ENCODE measurements at regions not wholly inside any gene's neighbourhood (a gene's known extent, or its start where the extent isn't known, plus 50 kb on each side); places are given as distances from the start of the nearest gene placed in this dataset.
"Not testable (repeated sequence)": the region's sequence is repeated elsewhere in the genome, so short reads cannot be mapped to it uniquely, and the experiment has no call there.

GRCh38 chr14:25551674-25552073 is 501.7 kb upstream of the STXBP6 start:
- DNase-seq (ENCODE audit: low read depth): no peak

DNA sequence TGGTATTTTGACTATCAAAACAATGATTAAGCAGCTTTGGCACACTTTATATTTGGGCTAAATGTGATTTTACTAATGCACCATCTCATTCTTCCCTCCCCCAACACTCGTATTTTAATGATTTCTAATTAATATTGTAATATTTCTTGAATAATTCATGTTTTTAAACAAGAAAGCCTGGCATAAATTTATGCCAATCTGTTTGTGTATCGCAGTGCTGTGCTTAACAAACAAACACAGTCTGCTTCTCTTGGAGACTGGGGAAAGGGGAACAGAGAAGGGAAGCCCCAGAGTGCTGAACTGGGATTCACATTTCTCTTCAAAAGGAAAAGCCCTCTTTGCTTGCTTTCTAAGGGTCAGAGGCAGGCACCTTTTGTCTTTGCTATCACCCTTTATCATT is 496.9 kb upstream of the STXBP6 start:
- DNase-seq (ENCODE audit: low read depth): no peak

DNA sequence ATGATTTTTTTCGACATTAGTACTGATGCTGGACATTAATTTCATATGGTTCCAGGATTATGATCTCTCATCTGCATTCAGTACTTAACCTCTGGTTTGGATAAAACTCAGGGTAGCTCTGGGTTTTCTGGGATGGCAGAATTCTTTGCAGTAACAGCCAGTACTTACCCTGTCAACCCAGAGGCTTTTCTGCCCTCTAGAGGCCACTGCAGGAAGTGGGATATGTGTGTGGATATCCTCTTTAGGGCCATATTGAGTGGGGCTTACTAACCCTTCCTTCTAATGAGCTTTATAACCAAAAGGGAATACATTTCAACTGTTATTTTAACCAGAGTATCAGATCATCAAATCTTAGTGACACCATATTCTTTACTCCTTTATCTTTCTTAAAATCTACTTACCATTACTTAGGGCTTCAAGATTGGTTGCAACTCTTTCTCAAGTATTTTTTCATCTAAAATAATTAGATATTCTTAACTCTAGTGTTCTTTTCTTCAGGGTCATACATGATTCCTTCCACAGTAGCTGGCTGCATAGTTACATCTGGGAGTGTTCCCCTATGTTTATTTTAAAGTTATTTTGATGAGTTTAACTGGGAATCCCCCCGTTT is 488.0 kb upstream of the STXBP6 start:
- peak; percentile 1 for DNase-seq (ENCODE audit: low read depth)

DNA sequence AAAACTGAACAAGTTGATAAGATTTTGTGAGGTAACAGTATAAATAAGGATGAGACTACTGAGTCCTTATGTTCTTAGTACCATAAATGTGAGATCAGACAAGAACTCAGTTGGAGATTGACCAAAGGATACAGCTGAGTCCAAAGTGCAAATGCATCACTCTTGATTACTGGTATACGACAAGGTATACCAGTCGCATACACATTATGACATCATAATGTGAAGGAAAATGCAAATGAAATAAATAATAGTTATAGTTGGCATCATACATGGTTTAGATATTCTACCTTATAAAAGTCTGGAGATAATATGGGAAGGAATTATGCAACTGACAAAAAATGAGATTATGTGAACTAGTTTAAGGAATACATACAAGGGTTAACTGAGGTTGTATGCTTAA is 476.3 kb upstream of the STXBP6 start:
- no peak for DNase-seq (ENCODE audit: low read depth)

DNA sequence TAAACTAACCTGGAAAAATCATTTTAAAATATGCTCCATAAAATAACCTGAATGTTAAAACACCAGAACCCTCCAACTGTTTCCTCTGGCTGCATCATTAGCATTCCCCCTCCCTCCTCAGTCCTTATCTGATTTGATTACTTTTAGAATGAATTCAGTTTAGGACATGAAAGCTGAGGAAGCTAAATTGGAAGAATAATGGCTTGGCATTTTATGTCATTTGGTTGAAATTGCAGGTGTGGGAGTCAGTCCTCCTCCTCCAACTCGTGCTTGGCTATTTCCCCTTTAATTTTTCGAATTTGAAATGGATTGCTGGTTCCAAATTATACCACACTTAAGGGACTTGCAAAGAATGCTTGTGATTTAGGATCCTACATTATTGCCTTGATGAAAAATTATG is 473.0 kb upstream of the STXBP6 start:
- no peak for DNase-seq (ENCODE audit: low read depth)

- no peak for DNase-seq (ENCODE audit: low read depth)
Measured at GRCh38 chr14:25522116-25522515, 472.2 kb upstream of the STXBP6 start.

DNA sequence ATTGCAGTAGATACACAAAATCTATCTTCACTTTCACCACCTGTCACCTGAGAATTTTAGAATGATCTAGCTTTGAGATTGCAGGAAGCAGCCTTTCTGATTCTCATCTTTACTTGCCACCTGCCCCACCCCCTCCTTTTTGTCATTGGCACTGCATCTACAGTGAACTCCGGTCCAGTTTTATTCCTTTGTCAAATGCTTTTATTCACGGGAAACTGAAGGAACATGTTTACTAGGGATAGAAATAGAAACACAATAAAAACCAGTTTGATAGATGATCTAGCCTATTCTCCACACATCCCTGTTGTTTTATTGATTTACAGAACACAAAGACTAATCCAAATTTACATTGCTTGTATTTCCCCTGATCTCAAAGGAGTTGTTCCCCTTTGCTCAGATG is 471.7 kb upstream of the STXBP6 start:
- no peak for DNase-seq (ENCODE audit: low read depth)

- DNase-seq (ENCODE audit: low read depth): no peak
Measured at GRCh38 chr14:25520821-25521220, 470.9 kb upstream of the STXBP6 start.

GRCh38 chr14:25518364-25518763 is 468.4 kb upstream of the STXBP6 start:
- no peak for DNase-seq (ENCODE audit: low read depth)

GRCh38 chr14:25516838-25517237 is 466.9 kb upstream of the STXBP6 start:
- no peak for DNase-seq (ENCODE audit: low read depth)

DNA sequence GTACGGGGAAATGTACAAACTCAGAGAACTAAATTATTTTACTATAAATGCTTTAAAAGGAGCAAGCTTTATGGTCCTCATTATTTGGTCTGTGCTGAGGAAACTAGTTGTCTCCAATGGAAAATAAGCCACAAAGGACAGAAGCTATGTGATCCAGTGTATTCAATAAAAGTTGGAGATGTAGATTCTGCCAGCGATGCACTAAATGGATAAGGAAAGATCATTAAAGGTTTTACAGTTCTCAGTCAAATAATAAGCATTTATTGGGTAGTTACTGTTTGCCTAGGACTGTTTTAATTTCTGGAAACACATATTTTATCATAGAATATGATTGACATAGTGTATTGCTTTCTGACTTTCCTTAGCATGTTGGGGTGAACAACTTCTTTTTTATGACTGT is 458.9 kb upstream of the STXBP6 start:
- no peak for DNase-seq (ENCODE audit: low read depth)

GRCh38 chr14:25501749-25502148 is 451.8 kb upstream of the STXBP6 start:
- no peak for DNase-seq (ENCODE audit: low read depth)

DNA sequence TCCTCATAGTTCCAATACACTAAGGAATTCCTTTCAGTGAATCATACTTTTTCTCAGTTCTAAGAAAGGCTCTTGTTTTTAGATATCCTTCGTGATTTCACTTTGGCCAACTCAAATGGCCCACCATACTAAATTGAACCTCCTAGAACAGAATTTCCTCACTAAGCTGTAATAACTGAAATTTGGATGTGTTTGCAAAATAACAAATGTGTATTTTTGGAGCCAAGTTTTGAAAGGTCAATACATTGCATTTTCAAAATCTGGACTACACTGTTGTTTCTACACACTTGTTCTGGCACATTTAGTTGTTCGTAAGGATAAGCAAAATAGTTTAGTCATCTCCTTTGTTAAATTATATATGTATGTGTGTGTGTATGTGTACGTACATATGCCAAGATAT is 439.0 kb upstream of the STXBP6 start:
- no peak for DNase-seq (ENCODE audit: low read depth)

- DNase-seq (ENCODE audit: low read depth): no peak
Measured at GRCh38 chr14:25485381-25485780, 435.4 kb upstream of the STXBP6 start.

DNA sequence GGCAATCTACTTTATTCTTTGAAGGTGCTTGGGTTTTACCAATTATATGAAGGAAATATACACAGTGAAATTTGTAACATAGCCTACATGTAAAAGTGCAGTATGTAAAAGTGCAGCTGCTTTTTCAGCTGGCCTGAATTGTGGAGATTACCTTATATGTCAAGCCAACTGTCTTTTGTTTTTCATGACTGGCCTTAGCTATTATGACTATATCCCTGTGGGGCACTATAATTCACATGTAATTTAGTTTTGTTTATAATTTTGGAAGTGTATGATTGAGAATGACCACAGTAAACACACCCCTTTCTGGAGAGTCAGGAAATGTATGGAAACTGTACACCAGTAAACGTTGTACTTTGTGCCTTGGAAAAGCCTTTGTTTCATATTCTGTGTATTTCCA is 435.0 kb upstream of the STXBP6 start:
- no peak for DNase-seq (ENCODE audit: low read depth)

GRCh38 chr14:25484235-25484634 is 434.3 kb upstream of the STXBP6 start:
- no peak for DNase-seq (ENCODE audit: low read depth)

- no peak for DNase-seq (ENCODE audit: low read depth)
Measured at GRCh38 chr14:25477316-25478098, 427.6 kb upstream of the STXBP6 start.

- no peak for DNase-seq (ENCODE audit: low read depth)
Measured at GRCh38 chr14:25472700-25473099, 422.8 kb upstream of the STXBP6 start.

- DNase-seq (ENCODE audit: low read depth): no peak
Measured at GRCh38 chr14:25464772-25465171, 414.8 kb upstream of the STXBP6 start.

DNA sequence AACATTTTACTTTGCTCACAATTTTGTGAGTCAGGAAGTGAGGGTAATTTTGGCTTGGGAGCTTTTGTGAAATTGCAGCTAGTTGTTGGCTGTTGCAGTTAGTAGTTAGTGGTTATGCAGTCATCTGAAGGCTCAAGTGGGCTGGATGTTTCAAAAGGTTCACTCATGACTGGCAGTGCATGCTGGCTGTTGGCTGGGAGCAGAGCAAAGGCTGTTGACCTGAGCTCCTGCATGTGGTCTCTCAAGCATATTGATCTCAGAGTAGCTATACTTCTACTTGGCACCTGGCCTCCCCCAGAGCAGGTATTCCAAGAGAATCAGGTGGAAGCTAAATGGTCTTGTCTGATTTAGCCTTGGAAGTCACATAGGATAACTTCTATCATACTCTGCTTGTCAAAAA is 414.1 kb upstream of the STXBP6 start:
- no peak for DNase-seq (ENCODE audit: low read depth)

- no peak for DNase-seq (ENCODE audit: low read depth)
Measured at GRCh38 chr14:25463480-25463879, 413.5 kb upstream of the STXBP6 start.

DNA sequence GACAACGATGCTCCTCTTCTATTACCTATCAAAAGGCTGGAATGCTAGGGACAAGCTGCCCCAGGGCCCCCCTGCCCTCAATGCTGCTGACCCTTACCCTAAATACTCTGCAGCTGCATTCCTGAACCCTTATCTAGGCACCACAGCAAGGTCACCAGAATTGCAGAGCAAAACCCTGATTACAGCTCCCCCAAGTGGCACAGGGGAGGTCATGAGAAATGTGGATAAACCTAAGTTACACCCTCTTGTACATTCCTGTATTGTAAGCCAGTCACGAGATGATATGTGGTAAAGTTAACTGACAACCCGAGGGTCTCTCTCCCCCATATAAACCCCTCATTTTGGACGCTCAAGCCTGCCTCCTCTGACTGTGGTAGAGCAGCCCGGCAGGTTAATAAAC is 411.8 kb upstream of the STXBP6 start:
- no peak for DNase-seq (ENCODE audit: low read depth)

GRCh38 chr14:25444381-25444780 is 394.4 kb upstream of the STXBP6 start:
- DNase-seq (ENCODE audit: low read depth): no peak

- not testable (repeated sequence) for DNase-seq (ENCODE audit: low read depth)
Measured at GRCh38 chr14:25440382-25440781, 390.4 kb upstream of the STXBP6 start.

Data from RPMI7951 (cell line).